ENCODE measurements at regions not wholly inside any gene's neighbourhood (a gene's known extent, or its start where the extent isn't known, plus 50 kb on each side); places are given as distances from the start of the nearest gene placed in this dataset.
"Not testable (repeated sequence)": the region's sequence is repeated elsewhere in the genome, so short reads cannot be mapped to it uniquely, and the experiment has no call there.

DNA sequence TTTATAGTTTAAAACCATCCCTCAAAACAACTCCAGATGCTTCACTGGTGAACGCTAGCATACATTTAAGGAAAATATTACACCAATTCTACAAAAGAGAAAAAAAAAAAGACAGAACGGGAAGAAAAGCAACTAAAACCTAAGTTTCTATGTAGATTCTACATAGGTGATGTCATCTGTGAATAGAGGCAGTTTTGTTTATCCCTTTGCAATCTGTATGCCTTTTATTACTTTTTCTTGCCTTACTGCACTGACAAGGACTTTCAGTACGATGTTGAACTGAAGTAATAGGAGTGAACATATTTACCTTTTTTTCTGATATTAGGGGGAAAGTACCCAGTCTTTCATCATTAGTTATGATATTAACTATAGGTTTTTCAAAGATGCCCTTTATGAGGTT lies 101.7 kb upstream of the HAO2 start:
- no CpG with 5 or more reads among the region's 3 CpGs for WGBS (ENCODE audit: insufficient coverage)
- H3K9ac ChIP-seq (ENCODE audit: low read length), result no peak overlapping the region
- H3K4me3 ChIP-seq (ENCODE audit: control extremely low read depth in 1 of 5, extremely low read depth in 1 of 5, insufficient read depth in 1 of 5, low read depth in 2 of 5, low read length in 4 of 5), result no peak overlapping the region
- H3K4me2 ChIP-seq (replicated peaks; ENCODE audit: low read depth, low read length, poor library complexity, severe bottlenecking), result no peak overlapping the region
- no peaks in the 10 kb centered on the region for H3K9me3 ChIP-seq (ENCODE audit: control extremely low read depth in 1 of 3, control insufficient read depth in 2 of 3, insufficient read depth in 1 of 3, low read length in 2 of 3)
- H3K4me1 Mint-ChIP-seq, result no peaks in the 10 kb centered on the region
- no peak overlapping the region for H2AFZ ChIP-seq (ENCODE audit: insufficient read depth, low read depth, low read length, poor library complexity, severe bottlenecking)
- no peak overlapping the region for H3K27ac Mint-ChIP-seq
- H3K27me3 ChIP-seq (replicated peaks in 1 of 4; ENCODE audit: control extremely low read depth in 1 of 4, control insufficient read depth in 3 of 4, insufficient read depth in 4 of 4, low read length in 3 of 4), result no peaks in the 10 kb centered on the region
- intact Hi-C loops (cut with micrococcal nuclease), result no loop called here
- H3K4me3 Mint-ChIP-seq, result no peak overlapping the region
- H3K9me3 Mint-ChIP-seq (ENCODE audit: insufficient read depth), result no peaks in the 10 kb centered on the region
- ChIA-PET POLR2A (no interaction called here), CTCF (no interaction called here)
- no peaks in the 10 kb centered on the region for H3K36me3 ChIP-seq (replicated peaks in 1 of 2; ENCODE audit: control extremely low read depth in 1 of 2, control insufficient read depth in 1 of 2, extremely low read depth in 1 of 2, insufficient read depth in 2 of 2, low read length in 1 of 2)
- peaks cover 4% of the 10 kb centered on the region for H3K27me3 Mint-ChIP-seq
- H3K79me2 ChIP-seq (ENCODE audit: control insufficient read depth, insufficient read depth, low read length), result no peaks in the 10 kb centered on the region
- H3K27ac ChIP-seq (ENCODE audit: low read length in 2 of 2), result no peak overlapping the region
- TF ChIP-seq EZH2 (IDR thresholded peaks at IDR 0.05; ENCODE audit: borderline replicate concordance, insufficient read depth, low read depth, low read length, poor library complexity, severe bottlenecking), result no peak
- ATAC-seq (ENCODE audit: low read depth), result no peak
- no peaks in the 10 kb centered on the region for H3K4me1 ChIP-seq (ENCODE audit: control insufficient read depth in 2 of 2, insufficient read depth in 2 of 2, low read length in 2 of 2)
- no peak for DNase-seq
- H4K20me1 ChIP-seq (ENCODE audit: control insufficient read depth, insufficient read depth, low read length, poor library complexity, severe bottlenecking), result no peaks in the 10 kb centered on the region

- H3K9me3 ChIP-seq (ENCODE audit: control extremely low read depth in 1 of 3, control insufficient read depth in 2 of 3, insufficient read depth in 1 of 3, low read length in 2 of 3); H3K9ac ChIP-seq (ENCODE audit: low read length); H3K27ac ChIP-seq (ENCODE audit: low read length in 2 of 2); H3K36me3 ChIP-seq (replicated peaks in 1 of 2; ENCODE audit: control extremely low read depth in 1 of 2, control insufficient read depth in 1 of 2, extremely low read depth in 1 of 2, insufficient read depth in 2 of 2, low read length in 1 of 2); H3K4me3 Mint-ChIP-seq; H3K4me1 ChIP-seq (ENCODE audit: control insufficient read depth in 2 of 2, insufficient read depth in 2 of 2, low read length in 2 of 2); ATAC-seq (ENCODE audit: low read depth); POLR2A ChIA-PET; H3K4me1 Mint-ChIP-seq; H2AFZ ChIP-seq (ENCODE audit: insufficient read depth, low read depth, low read length, poor library complexity, severe bottlenecking); H3K27me3 ChIP-seq (replicated peaks in 1 of 4; ENCODE audit: control extremely low read depth in 1 of 4, control insufficient read depth in 3 of 4, insufficient read depth in 4 of 4, low read length in 3 of 4); intact Hi-C loops (cut with micrococcal nuclease); H4K20me1 ChIP-seq (ENCODE audit: control insufficient read depth, insufficient read depth, low read length, poor library complexity, severe bottlenecking); H3K4me3 ChIP-seq (ENCODE audit: control extremely low read depth in 1 of 5, extremely low read depth in 1 of 5, insufficient read depth in 1 of 5, low read depth in 2 of 5, low read length in 4 of 5); H3K4me2 ChIP-seq (replicated peaks; ENCODE audit: low read depth, low read length, poor library complexity, severe bottlenecking); CTCF ChIA-PET; H3K27me3 Mint-ChIP-seq; H3K27ac Mint-ChIP-seq; DNase-seq; H3K9me3 Mint-ChIP-seq (ENCODE audit: insufficient read depth); H3K79me2 ChIP-seq (ENCODE audit: control insufficient read depth, insufficient read depth, low read length): not testable (repeated sequence)
- 76% methylated on average over 4 of the region's 4 CpGs for WGBS (ENCODE audit: insufficient coverage)
Observed at GRCh38 chr1:119267288-119267687, 101.3 kb upstream of the HAO2 start.

All from B cell (primary cell).